ENCODE measurements at regions not wholly inside any gene's neighbourhood (a gene's known extent, or its start where the extent isn't known, plus 50 kb on each side); places are given as distances from the start of the nearest gene placed in this dataset.

DNA sequence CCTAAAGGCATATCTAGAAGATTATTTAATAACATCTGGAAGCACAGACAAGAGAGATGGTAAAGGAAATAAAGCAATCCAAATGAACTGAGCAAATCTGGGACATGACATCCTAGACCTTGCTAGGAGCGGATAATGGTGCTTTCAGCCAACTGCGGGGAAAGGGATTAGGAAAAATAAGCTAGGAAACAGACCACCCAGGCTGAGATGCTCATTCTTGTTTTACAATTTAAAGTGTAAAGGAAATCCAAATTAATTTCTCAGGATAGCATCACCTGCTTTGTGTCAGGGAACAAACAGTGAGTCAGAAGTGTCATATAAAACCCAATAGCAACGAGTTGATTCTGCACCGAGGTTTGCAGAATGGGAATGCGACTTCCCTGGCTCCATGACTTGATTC, 112.5 kb upstream of the CXCR4 start:
- no peaks in the 10 kb centered on the region for H3K4me1 ChIP-seq
- H3K27me3 ChIP-seq (ENCODE audit: low read depth): peaks cover 31% of the 10 kb centered on the region
- H3K4me3 ChIP-seq: no peak overlapping the region
- no peaks in the 10 kb centered on the region for H3K36me3 ChIP-seq (replicated peaks)
- no peak for DNase-seq (ENCODE audit: low spot score in 2 of 2)
- no peaks in the 10 kb centered on the region for H3K9me3 ChIP-seq
- in situ Hi-C loops (cut with MboI; ENCODE audit: low sequenced_read_pairs): no loop called here

DNA sequence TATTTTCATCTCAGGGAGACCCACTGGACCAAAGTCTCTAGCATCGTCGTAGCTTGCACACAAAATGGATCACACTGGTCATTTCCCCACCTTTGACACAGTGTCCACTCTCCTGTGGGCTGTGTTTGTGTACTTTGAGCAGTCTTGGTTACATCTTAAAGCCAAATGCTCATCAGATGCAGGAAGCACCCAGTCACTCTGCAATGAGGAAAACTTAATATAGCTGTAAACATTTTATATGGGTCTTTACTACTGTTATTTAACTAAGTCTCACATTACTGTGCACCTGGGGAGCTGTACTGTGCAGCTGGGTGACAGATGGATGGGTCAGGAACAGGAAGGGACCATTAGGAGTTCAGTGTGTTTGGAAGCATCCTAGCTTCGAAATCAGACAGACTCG, 109.0 kb upstream of the CXCR4 start:
- no peaks in the 10 kb centered on the region for H3K36me3 ChIP-seq (replicated peaks)
- H3K9me3 ChIP-seq: no peaks in the 10 kb centered on the region
- H3K27me3 ChIP-seq (ENCODE audit: low read depth): peaks cover 26% of the 10 kb centered on the region
- no peaks in the 10 kb centered on the region for H3K4me1 ChIP-seq
- H3K4me3 ChIP-seq: no peak overlapping the region
- in situ Hi-C loops (cut with MboI; ENCODE audit: low sequenced_read_pairs): no loop called here
- no peak for DNase-seq (ENCODE audit: low spot score in 2 of 2)

DNA sequence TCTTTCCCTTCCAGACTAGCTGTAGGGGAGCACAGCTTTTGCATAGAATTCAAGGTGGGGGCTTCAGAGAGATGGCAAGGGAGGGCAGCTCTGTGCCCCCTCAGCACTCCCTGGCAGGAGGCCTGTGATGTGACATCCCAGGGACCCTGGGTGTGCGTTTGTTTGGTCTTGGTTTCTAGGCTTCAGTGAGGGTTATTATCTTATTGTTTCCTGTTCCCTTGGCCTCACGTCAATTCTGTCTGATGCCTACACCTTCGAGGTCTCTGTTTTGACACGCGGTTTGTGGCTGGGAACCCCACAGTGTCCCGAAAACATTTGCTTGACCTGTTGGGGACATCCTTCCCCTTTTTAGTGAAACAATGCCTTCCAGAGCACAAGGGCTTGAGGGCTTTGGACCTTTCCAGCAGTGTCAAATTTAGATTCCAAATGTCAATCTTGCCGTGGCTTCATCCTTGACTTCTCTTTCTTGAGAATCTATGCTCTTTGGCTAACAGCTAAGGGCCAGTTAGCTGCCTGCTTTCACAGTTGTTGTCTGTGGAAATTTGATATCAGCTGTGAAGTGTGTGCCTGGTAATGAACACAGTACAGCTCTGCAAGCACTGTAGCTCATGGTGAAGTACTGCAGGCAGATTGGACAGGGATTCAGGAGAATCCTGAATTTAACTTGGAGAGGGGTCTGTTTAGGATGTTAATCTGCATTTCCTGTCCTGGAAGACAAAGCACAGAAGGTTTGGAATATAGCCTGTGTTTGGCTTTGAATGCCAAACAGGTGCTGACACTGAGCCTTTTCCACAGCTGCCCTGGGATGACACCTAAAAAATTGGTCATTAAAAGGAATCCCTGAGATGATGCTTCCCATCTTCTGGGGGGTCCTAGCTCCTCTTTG, 108.2 kb upstream of the CXCR4 start:
- H3K4me1 ChIP-seq: no peaks in the 10 kb centered on the region
- in situ Hi-C loops (cut with MboI; ENCODE audit: low sequenced_read_pairs): no loop called here
- DNase-seq (ENCODE audit: low spot score in 2 of 2): no peak
- H3K36me3 ChIP-seq (replicated peaks): no peaks in the 10 kb centered on the region
- peaks cover 22% of the 10 kb centered on the region for H3K27me3 ChIP-seq (ENCODE audit: low read depth)
- H3K9me3 ChIP-seq: no peaks in the 10 kb centered on the region
- H3K4me3 ChIP-seq: no peak overlapping the region

DNA sequence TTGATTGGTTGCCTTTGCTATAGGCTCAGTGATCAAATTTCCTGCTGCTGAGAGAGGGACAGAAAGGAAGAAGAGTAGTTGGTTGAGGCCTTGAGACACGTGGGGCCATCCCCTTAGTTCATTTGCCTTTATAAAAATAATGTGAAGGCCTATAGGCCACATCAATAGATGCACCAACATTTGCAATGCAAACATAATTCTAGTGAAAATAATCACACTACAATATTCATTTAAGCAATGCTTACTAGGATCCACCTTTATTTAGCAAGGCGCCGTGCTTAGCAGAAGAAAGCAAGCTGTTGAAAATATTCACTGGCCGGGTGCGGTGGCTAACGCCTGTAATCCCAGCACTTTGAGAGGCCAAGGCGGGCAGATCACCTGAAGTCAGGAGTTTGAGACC, 105.3 kb upstream of the CXCR4 start:
- Histone ChIP-seq H3K4me3 (no peak overlapping the region), H3K27me3 (ENCODE audit: low read depth) (peaks cover 7% of the 10 kb centered on the region; the same call in 1 of the 2 replicates), H3K9me3 (no peaks in the 10 kb centered on the region), H3K36me3 (replicated peaks) (no peaks in the 10 kb centered on the region), H3K4me1 (no peaks in the 10 kb centered on the region)
- in situ Hi-C loops (cut with MboI; ENCODE audit: low sequenced_read_pairs): no loop called here
- DNase-seq (ENCODE audit: low spot score in 2 of 2): no peak

DNA sequence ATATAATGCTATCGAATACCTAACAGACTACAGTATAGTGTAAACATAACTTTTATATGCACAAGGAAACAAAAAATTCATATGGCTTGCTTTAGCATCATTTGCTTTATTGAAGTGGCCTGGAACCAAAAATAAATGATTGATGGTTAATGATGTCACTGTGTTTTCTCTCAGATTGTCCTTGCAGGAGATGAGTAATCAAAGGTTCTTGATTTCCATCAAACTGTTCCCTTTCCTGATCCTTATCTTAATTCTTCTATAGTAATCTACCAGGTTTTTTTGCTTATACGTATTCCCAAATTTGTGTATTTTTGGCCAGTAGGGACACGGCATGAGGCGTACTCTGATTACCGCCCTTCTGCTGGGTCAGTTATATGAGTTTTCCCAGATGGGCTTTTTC, 104.9 kb upstream of the CXCR4 start:
- peaks cover 7% of the 10 kb centered on the region; the same call in 1 of the 2 replicates for H3K27me3 ChIP-seq (ENCODE audit: low read depth)
- in situ Hi-C loops (cut with MboI; ENCODE audit: low sequenced_read_pairs): no loop called here
- DNase-seq (ENCODE audit: low spot score in 2 of 2): no peak
- no peaks in the 10 kb centered on the region for H3K4me1 ChIP-seq
- H3K4me3 ChIP-seq: no peak overlapping the region
- no peaks in the 10 kb centered on the region for H3K9me3 ChIP-seq
- H3K36me3 ChIP-seq (replicated peaks): no peaks in the 10 kb centered on the region

DNA sequence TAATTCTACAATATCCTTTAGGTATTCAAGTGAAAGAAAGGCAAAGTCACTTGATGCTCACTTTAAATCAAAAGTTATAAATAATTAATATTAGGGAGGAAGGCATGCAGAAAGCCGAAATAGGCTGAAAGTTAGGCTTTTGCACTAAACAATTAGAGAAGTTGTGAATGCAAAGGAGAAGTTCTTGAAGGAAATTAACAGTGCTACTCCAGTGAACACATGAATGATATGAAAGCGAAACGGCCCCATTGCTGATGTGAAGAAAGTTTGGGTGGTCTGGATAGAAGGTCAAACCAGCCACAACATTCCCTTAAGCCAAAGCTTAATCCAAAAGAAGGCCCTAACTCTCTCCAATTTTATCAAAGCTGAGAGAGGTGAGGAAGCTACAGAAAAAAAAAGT, 103.1 kb upstream of the CXCR4 start:
- Histone ChIP-seq H3K4me3 (no peak overlapping the region), H3K9me3 (no peaks in the 10 kb centered on the region), H3K36me3 (replicated peaks) (no peaks in the 10 kb centered on the region), H3K4me1 (no peaks in the 10 kb centered on the region), H3K27me3 (ENCODE audit: low read depth) (peaks cover 9% of the 10 kb centered on the region; the same call in 1 of the 2 replicates)
- no peak for DNase-seq (ENCODE audit: low spot score in 2 of 2)
- in situ Hi-C loops (cut with MboI; ENCODE audit: low sequenced_read_pairs): no loop called here

DNA sequence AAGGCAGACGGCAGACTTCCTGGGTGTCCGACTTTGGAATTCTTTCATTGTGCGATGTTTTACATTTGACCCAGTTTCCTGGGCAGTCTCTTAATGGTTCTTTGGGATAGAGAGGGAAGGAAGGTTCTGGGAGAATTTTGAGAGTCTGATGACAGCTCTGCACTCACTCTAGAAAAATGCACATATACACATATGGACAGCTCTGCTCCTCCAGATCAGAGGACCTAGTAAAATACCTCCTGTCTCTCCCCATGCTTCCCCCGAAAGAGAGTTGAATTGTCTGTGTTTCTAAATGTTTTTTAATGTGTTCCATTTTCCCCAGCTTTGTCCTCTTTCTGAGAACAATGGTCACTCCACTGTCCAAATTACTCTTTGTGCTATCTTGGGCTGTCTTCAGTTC, 102.0 kb upstream of the CXCR4 start:
- peaks cover 9% of the 10 kb centered on the region; the same call in 1 of the 2 replicates for H3K27me3 ChIP-seq (ENCODE audit: low read depth)
- no peak for DNase-seq (ENCODE audit: low spot score in 2 of 2)
- H3K36me3 ChIP-seq (replicated peaks): no peaks in the 10 kb centered on the region
- in situ Hi-C loops (cut with MboI; ENCODE audit: low sequenced_read_pairs): no loop called here
- H3K9me3 ChIP-seq: no peaks in the 10 kb centered on the region
- H3K4me3 ChIP-seq: no peak overlapping the region
- no peaks in the 10 kb centered on the region for H3K4me1 ChIP-seq

DNA sequence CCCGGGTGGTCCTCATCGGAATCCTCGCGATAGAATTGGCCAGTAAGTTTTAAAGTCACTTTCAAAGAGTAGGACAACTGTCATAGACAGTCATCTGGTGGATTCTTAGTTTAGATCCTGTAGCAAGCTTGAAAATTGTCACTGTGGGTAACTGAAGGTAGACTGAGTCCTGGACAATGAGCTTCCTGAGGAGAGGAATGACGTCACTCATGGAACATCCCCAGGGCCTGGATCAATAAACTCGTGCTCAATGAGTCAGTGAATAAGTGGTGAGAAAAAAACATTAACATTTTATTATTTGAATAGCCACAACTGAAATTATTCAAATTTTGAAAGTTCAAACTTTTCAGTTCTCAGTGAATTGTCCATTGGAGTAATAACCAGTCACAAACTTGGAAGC, 101.4 kb upstream of the CXCR4 start:
- Histone ChIP-seq H3K9me3 (no peaks in the 10 kb centered on the region), H3K27me3 (ENCODE audit: low read depth) (peaks cover 11% of the 10 kb centered on the region; the same call in 1 of the 2 replicates), H3K4me3 (no peak overlapping the region), H3K36me3 (replicated peaks) (no peaks in the 10 kb centered on the region), H3K4me1 (no peaks in the 10 kb centered on the region)
- no peak for DNase-seq (ENCODE audit: low spot score in 2 of 2)
- in situ Hi-C loops (cut with MboI; ENCODE audit: low sequenced_read_pairs): no loop called here

DNA sequence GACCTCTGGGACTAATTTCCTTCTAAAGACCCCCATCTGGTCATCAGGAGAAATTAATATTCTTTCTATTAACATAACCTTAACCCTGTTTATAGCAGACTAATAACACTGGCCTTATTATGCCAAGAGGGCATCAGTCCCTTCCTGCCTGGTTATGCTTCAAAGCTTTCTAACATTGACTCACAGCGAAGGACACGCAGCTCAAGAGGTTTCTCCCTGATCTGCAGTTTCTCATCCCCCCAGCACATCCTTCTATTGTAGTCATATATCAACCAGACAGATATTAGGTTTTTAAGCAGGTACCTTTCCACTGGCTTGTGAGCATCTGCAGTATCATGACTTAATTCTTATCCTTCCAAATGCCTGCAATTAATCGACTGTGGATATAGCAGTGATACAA, 100.0 kb upstream of the CXCR4 start:
- in situ Hi-C loops (cut with MboI; ENCODE audit: low sequenced_read_pairs): no loop called here
- H3K4me3 ChIP-seq: no peak overlapping the region
- no peaks in the 10 kb centered on the region for H3K36me3 ChIP-seq (replicated peaks)
- no peaks in the 10 kb centered on the region for H3K9me3 ChIP-seq
- DNase-seq (ENCODE audit: low spot score in 2 of 2): no peak
- H3K27me3 ChIP-seq (ENCODE audit: low read depth): peaks cover 15% of the 10 kb centered on the region; the same call in 1 of the 2 replicates
- no peaks in the 10 kb centered on the region for H3K4me1 ChIP-seq

DNA sequence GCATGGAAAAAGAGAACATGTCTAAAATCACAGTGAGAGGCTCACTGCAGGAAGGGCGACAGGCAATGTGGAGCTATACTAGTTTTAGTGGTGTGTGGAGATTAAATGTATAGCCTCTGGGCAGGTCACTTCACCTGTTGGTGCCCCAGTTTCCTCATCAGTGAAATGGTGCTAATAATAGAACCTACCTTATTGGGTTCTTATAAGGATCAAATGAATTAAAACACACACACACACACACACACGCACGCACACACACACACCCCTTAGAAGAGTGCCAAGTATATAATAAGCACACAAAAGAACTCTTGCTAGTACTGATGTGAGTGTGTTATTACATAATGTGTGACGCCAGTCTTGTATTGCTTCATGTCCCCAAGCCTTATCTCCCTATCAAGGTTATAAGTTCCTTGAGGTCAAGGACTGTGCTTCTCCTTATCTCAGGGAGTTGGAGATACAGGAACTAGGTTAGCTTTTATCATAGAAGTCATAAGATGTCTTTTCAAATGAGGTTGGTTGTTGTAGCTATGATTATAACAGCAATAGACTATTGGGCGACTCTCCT, 98.0 kb upstream of the CXCR4 start:
- DNase-seq (ENCODE audit: low spot score in 2 of 2): no peak
- in situ Hi-C loops (cut with MboI; ENCODE audit: low sequenced_read_pairs): no loop called here
- H3K4me3 ChIP-seq: no peak overlapping the region
- peaks cover 10% of the 10 kb centered on the region; the same call in 1 of the 2 replicates for H3K27me3 ChIP-seq (ENCODE audit: low read depth)
- H3K36me3 ChIP-seq (replicated peaks): no peaks in the 10 kb centered on the region
- no peaks in the 10 kb centered on the region for H3K9me3 ChIP-seq
- no peaks in the 10 kb centered on the region for H3K4me1 ChIP-seq

DNA sequence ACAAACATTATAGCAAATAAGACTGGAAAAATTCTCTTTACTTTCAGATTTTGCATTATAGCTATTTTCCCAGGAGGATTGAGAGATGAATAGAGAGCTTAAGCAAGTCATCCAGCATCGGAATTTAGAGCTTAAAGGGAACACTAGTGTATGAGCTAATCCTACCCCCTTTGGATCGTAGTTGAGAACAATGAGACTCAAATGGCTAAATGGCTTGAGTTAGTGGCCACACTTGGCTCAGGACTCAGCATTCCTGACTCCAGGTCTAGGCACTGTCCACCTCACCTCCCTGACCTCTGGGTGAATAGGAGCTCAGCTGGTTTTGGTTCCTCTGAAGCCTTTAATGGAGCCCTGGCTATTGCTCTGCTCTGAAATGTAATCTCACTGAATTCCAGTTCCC, 97.5 kb upstream of the CXCR4 start:
- peak in 1 of 2 experiments; percentile 76 for DNase-seq (ENCODE audit: low spot score in 2 of 2)
- Histone ChIP-seq H3K36me3 (replicated peaks) (no peaks in the 10 kb centered on the region), H3K4me3 (no peak overlapping the region), H3K27me3 (ENCODE audit: low read depth) (peaks cover 10% of the 10 kb centered on the region; the same call in 1 of the 2 replicates), H3K9me3 (no peaks in the 10 kb centered on the region), H3K4me1 (no peaks in the 10 kb centered on the region)
- in situ Hi-C loops (cut with MboI; ENCODE audit: low sequenced_read_pairs): no loop called here

DNA sequence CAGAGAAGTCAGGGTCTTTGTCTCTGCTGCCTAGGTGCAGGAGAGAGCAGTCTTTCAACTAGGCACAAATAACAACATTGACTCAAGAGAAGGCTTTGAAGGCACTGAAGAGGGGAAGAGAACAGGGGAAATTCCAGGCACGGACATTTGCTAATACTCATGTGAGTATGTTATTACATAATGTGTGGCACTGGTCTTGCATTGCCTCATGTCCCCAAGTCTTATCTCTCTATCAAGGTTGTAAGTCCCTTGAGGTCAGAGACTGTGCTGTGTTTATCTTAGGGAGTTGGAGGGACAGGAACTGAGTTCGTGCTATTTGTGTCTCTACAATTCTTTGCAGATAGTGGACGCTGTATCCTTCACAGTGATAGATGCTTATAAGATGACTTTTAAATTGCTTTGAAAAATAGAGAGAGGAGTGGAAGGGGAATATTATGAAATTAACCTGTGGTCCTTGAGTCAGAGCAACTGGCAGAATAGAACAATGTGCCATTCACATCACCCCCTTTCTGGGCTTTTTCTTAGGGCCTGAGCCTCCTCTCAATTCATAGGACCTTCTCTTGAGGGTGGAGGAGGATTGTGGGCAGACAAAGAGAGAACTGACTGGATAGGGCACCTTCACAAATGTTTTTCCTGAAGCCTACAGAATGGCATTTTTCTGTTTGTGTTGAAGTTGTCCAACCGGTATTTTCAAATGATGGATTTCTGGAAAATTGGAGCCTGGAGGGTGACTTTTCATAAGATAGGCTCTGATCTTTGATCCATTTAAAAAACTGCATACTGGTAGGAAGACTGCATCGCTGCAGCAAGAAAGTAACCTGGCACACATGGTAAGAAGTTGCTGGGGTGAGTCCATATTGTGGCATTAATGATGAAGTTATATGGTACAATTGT, 96.6 kb upstream of the CXCR4 start:
- Histone ChIP-seq H3K36me3 (replicated peaks) (no peaks in the 10 kb centered on the region), H3K9me3 (no peaks in the 10 kb centered on the region), H3K4me1 (no peaks in the 10 kb centered on the region), H3K27me3 (ENCODE audit: low read depth) (peaks cover 8% of the 10 kb centered on the region), H3K4me3 (no peak overlapping the region)
- no peak for DNase-seq (ENCODE audit: low spot score in 2 of 2)
- in situ Hi-C loops (cut with MboI; ENCODE audit: low sequenced_read_pairs): no loop called here

DNA sequence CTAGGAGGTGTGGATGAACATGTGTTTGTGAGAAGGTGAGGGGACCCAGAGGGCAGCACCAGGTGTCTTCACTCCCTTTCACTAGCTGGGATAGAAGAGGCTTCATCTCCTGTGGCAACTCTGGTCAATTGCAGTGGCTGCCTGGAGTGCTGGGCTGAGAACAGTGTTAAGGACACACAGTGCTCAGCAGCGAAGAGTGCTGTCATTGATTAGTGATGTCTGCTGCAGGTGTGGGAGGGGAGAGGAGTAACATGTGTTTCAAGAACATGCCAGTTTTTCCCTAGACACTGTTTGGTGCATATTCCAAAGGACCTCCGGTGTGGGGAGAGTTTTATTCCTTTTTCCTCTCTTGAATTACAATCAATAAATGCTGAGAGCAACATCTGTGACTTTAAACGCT, 95.9 kb upstream of the CXCR4 start:
- no peak for DNase-seq (ENCODE audit: low spot score in 2 of 2)

More for the DNA sequence above, 95.9 kb upstream of the CXCR4 start:
- peaks cover 8% of the 10 kb centered on the region for H3K27me3 ChIP-seq (ENCODE audit: low read depth)
- no peaks in the 10 kb centered on the region for H3K36me3 ChIP-seq (replicated peaks)
- H3K9me3 ChIP-seq: no peaks in the 10 kb centered on the region
- no peaks in the 10 kb centered on the region for H3K4me1 ChIP-seq
- no peak overlapping the region for H3K4me3 ChIP-seq
- in situ Hi-C loops (cut with MboI; ENCODE audit: low sequenced_read_pairs): no loop called here
